NCI-H1105 treated with DMSO at 0.1 percent for 48 hours (cell line): ENCODE measurements at regions not wholly inside any gene's neighbourhood (a gene's known extent, or its start where the extent isn't known, plus 50 kb on each side); places are given as distances from the start of the nearest gene placed in this dataset.

Experiments used
- DNase-seq: peaks from one replicate; lab custom pipeline; 2025; lab: John Stamatoyannopoulos, UW

GRCh38 chr14:26395726-26396125 lies 202.1 kb downstream of the NOVA1 start:
- DNase-seq: no peak

DNA sequence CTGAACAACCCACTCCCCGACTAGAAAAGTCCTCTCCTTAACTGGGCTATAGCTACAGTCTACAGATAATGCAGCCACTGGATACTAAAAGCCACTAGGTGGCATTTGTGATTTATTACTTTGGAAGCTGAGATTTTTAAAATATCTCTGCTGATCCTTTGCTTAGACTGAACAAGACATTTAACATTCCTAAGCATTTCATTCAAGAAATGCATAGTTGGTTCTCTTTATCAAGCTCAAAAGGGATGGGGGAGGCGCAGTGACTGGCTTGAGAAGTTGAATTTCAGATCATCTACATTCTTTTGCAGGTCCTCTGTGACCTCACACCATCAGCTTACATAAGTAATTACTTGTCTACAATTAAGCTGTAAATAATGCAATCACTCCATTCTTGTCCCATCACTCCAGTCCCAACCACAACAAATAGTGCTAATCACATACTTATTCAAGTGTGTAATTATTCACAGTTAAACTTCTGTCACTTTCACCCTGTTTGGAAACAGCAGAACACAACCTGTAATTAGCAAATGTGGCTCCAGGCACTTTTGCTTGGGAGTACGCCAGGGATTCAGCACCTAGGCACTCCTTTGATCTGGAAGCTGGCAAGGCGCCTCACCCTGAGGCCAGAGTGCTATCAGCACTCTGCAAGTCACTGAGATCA lies 203.6 kb downstream of the NOVA1 start:
- peak; percentile 95 for DNase-seq

DNA sequence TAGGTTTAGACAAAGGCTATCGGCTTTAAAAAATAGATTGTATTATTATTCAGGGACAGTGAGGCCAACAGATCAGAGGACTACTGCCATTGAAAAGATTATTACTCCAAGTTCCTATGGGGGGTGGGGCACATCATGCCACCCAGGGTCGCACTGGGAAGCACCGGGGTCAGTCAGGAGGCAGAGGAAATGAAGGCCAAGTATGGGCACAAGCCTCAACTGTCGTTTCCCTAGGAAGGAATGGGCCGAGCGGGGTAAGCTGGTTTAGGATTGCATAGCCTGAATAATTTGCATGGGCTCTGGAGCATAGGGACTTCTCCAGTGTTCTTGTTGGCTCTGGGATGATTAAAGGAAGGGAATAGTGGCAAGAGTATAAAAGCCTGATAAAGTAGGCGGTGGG lies 205.3 kb downstream of the NOVA1 start:
- no peak for DNase-seq

DNA sequence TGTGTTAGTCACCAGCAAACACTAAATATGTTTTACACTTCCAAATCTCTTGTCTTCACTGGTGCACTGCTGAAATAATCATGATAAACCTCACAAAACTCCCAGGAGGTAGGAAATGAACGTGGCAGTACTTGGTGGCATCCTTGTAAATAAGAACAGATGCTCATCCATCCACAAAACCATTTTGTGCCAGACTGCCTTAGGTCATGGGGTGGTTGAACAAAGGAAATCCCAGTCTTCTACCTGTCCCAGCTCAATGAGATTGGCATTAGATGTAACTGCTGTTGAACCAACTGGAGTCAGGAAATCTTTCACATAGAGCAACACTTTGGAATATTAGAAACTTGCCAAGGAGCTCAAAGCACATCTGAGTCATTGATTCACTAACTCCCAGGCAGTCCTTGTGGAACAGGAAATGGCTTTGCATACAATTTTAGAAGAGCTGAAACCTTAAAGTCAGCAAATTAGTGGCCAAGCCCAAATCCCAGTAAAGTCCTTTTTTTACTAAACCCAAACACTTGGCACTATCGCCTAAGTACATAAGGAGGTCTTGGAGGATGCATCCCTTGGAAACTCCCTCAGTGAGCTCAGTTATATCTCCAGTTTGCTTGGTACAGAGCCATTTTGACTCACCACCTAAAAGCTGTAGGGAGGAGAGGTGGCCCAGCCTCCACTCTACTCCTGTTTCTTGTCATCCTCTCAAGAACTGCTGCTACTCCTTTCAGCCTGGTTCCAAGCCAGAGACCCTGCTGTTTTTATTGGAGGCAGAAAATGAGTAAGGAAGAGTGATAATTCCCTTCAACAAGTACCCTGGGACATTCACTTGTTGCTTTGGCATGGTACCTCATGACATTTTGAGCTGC lies 208.0 kb downstream of the NOVA1 start:
- no peak for DNase-seq

DNA sequence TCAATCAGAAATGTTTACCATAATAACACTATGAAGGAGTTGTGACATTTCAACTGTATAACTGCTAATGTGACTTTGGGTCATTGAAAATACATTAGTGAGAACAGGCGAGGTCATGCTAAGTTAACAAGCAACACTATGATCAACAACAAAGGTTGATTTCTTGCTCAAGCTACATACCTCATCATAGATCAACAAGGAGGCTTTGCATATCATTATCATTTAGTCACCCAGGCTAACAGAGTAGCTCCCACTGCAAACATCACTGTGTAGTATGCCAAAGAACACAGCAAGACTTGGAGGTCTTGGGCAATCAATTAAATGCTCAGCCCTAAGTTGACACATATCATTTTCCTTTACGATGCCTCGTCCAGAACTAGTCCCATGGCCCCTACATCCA lies 212.5 kb downstream of the NOVA1 start:
- no peak for DNase-seq

- no peak for DNase-seq
Observed at GRCh38 chr14:26382901-26383685, 214.7 kb downstream of the NOVA1 start.

DNA sequence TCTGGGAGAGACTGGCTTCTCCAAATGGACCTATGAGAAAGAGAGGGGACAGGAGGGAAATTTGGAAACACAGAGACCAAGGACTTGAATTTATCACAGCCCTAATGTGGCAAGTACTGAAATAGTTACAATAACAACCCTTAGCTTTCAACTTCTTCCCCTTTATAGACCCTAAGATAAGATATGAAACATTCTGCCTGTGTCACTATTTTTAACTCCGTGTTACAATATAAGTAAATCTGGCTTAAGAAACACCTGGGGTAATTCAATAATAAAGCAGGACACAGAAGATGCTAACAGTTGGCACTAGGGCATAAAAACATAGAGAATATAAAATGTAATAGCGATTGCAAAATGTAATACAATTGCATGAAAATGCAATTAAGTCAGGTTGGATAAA lies 216.4 kb downstream of the NOVA1 start:
- no peak for DNase-seq

GRCh38 chr14:26380637-26381036 lies 217.2 kb downstream of the NOVA1 start:
- no peak for DNase-seq

DNA sequence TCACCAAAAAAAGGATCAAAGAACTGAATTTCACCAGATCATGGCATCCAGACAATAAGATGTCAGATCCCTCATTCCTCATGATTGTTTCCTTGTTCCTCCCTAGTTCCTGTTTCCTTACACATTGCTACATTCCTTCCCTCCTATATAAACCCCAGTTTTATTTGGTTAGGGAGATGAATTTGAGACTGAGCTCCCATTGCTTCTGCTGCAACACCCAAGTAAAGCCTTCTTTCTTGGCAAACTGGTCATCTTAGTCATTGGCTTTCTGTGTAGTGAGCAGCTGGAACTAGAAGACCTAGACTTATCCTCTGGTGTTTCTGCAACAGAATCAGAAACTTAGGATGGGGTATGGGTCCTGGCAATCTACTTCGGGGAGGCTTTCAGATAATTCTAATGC lies 217.9 kb downstream of the NOVA1 start:
- DNase-seq: no peak

GRCh38 chr14:26377150-26377549 lies 220.7 kb downstream of the NOVA1 start:
- no peak for DNase-seq

GRCh38 chr14:26370115-26370514 lies 227.7 kb downstream of the NOVA1 start:
- DNase-seq: peak; percentile 44

GRCh38 chr14:26363689-26364088 lies 234.1 kb downstream of the NOVA1 start:
- no peak for DNase-seq

- DNase-seq: no peak
Observed at GRCh38 chr14:26344596-26344995, 253.2 kb downstream of the NOVA1 start.

DNA sequence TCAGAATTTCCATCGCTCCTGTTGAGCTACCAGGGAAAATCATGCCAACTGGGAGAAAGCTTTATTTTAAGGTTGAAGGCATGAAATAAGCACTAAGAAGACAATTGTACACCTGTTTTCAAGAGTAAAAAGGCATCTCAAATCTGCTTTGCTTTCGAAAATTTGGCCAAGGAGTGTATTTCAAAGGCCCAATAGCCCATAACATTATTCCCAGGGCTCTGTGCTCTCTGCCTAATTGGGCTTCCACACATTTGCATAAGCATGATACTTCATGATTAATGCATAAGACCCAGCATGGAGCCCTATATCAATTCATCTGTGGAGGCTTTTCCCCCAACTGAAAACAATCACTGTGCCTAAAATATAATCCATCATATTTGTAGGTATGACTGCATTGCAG lies 258.5 kb downstream of the NOVA1 start:
- DNase-seq: no peak

GRCh38 chr14:26338231-26338630 lies 259.6 kb downstream of the NOVA1 start:
- no peak for DNase-seq

GRCh38 chr14:26334288-26334687 lies 263.5 kb downstream of the NOVA1 start:
- DNase-seq: no peak

- no peak for DNase-seq
Observed at GRCh38 chr14:26332966-26333365, 264.9 kb downstream of the NOVA1 start.

DNA sequence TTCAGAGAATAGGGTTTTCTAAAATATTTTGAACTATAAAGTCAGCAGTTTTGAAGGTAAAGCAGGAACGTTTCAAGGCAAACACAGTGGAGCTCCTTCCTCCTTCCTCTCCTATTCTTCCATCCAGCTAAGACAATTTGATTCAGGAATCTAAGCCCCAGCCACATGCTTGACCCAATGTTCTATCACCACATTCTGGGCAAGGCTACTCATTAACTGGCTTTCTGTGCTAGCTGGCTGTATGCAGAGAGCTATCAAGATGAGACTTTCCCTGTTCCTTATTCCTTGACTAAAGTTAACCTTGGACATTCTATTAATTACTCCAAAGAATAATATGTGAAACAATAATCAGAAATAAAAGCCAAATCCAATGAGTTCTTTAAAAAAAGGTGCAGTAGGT lies 266.9 kb downstream of the NOVA1 start:
- no peak for DNase-seq

GRCh38 chr14:26328791-26329190 lies 269.0 kb downstream of the NOVA1 start:
- DNase-seq: no peak

GRCh38 chr14:26323869-26324268 lies 274.0 kb downstream of the NOVA1 start:
- peak; percentile 93 for DNase-seq

DNA sequence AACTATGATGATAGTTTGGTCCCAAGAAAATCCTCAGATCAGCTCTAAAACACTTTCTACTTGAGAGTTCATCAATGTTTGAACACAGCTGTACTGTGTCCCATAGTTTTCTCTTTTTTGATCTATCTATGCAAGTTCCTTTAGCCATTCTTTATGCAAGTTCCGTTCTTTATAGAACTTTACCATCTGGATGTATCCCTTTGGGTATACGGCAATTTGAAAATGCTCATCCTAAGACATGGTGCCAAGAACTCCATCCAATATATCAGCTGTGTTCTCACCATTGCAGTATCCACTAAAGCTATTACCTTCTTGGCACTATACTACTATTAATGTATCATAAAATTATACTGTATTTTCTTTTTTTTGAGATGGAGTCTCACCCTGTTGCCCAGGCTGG lies 276.9 kb downstream of the NOVA1 start:
- DNase-seq: no peak

DNA sequence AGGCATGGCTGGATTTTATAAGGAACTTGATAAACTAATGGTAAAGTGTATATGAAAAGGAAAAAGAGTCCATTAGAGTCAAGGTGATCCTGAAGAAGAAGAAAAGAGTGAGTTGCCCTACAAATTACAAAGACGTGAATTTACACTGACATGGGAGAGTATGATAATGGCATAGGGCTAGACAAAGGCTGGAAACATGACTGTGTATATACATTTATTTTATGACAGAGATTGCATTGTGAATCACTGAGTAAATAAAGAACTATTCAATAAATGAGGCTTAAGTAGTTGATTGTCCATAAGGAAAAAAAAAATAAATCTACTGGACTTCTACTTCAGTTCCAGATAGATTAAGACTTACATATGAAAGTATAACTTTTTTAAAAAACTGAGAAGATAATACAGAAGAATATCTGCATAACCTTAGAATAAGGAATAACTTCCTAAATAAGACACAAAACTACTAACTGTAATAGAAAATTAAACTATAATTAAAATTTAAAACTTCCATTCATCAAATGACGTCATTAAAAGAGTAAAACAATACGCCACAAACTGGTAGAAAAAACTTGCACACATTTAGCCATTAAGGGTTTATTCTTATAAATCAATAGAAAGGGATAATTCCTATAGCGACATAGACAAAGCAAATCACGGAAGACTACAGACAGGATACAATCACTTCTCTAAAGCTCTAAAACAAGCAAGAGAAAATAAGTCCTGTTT lies 278.5 kb downstream of the NOVA1 start:
- no peak for DNase-seq
